GM19372 (cell line): ENCODE measurements at regions not wholly inside any gene's neighbourhood (a gene's known extent, or its start where the extent isn't known, plus 50 kb on each side); places are given as distances from the start of the nearest gene placed in this dataset.

ENCODE experiments used
- ATAC-seq: cut with Tn5 transposase; IDR thresholded peaks from one replicate; pipeline ENCODE4 v1.9.1; 2021; ENCODE audit warnings: mild to moderate bottlenecking, low read depth, moderate library complexity; ENCODE audit not compliant: unreplicated experiment

DNA sequence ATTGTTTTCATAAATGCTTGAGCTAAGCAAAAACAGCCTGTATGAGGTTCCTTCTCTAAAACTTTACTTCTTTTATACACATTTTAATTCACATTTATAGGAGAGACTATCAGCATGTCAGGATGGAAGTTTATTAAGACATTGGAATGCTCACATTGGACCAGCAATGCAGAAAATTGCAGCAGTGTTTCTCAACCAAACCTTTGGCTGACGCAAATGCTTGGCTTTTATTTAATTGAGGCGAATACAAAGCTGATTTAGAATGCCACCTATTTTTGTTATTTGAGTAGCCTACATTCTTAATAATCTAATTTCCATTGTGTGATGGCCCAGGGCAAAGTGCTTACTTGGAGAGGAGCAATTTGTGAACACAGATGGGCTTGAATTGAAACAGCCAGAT, 283.2 kb downstream of the ARL4A start:
- no peak for ATAC-seq

DNA sequence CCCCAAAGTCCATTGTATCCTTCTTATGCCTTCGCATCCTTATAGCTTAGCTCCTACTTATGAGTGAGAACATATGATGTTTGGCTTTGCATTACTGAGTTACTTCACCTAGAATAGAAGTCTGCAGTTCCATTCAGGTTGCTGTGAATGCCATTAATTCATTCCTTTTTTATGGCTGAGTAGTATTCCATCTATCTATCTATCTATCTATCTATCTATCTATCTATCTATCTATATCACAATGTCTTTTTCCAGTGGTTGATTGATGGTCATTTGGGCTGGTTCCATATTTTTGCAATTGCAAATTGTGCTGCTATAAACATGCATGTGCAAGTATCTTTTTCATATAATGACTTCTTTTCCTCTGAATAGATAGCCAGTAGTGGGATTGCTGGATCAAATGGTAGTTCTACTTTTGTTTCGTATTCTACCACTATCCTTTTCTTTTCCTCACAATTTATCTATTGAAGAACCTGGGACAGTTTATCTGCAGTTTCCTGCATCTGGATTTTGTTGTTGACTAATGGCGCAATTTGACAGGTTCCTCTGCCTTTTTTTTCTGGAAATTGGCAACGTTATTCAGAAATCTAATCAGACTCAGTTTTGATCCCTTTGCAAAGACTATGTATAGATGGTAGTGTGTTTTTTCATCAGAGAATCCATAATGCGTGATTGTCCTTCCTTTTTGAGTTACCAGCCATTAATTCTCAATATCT, 287.2 kb downstream of the ARL4A start:
- no peak for ATAC-seq

DNA sequence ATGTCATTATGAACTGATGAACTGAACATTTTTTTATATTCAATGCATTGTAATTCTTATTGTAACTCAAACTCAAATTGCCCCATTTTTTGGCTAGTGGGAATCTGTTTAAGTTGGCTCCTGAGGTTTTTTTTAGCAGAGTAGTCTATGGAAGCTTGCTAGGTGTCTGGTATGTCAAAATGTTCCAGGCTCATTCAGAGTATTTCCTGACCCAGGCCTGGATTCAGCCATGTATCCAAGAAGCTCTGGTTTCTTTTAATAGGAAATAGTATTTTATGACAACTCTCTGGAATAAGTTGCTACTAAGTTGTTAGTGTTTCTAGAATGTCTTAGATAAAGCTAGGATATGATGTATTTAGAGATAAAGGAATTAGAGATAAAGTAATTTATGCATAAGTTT, 288.0 kb downstream of the ARL4A start:
- no peak for ATAC-seq

DNA sequence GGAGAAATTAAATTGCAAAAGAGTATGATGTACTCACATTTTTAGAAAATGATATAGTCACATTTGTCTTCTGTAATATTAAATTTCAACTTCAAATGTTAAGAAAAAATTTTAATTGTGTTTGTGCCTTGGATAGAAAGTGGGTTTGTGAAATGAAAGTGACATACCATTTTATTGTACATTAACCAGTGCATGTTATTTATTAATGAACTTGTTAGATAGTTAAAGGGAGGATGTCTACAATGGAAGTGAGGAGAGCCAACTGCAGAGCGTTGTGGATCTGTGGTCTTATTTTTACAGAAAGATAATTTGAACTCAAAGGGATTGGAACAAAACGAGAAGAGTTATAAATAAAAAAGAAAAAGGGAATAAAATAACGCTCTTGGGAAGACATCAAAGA, 291.7 kb downstream of the ARL4A start:
- no peak for ATAC-seq

DNA sequence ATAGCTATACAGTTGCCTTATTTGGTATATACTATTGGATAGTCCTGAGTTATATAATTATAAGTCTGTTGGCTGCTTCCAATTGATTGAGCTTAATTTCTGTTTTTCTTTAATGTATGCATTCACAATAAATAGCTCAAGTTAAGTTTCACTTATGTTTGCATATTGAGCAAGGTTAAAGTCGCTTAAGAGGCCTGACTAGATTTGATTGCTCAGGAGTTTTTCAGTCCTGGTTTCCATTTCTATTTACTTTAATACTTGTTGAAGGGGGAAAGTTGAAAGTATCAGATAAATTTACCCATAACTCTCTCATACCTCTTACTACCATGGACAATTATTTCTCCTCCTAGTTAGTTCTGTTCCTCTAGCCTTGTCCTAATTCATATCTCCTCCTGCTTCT, 294.7 kb downstream of the ARL4A start:
- ATAC-seq: no peak

DNA sequence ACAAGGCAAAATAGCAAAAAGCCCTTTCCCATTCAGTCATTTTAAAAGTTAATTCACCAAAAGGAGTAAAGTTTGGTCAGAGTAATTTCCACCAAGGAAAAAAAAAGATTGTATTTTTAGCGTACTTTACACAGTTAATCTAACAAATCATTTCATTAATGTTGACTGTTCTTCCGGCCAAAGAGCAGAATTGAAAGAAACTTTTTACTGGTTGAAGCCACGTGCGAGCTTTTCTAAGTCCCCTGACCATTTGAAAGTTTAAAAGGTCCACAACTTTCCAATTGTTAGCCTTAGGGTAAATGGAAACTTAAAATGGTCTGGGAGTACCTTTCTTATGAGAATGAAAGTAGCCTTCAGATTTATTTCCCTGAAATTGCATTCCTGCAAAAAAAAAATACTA, 296.7 kb downstream of the ARL4A start:
- no peak for ATAC-seq

DNA sequence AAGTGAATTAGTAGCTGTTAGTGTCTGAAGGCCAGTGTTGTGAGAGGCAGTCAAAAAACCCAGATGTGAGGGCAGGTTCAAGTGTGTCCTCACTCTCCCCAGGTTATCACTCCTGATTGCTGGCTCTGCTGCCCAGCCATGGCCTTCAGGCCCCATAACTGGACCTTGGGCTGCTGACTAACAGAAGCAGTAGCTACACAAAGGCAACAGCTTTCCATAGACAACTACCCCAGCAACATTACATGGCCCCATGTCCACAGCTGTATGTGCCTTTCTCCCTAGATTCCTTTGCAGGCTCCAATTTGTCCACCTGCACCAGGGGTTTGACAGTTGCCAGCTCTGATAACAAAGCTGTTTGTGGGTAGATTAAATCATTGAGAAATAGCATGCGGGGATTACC, 297.8 kb downstream of the ARL4A start:
- no peak for ATAC-seq

DNA sequence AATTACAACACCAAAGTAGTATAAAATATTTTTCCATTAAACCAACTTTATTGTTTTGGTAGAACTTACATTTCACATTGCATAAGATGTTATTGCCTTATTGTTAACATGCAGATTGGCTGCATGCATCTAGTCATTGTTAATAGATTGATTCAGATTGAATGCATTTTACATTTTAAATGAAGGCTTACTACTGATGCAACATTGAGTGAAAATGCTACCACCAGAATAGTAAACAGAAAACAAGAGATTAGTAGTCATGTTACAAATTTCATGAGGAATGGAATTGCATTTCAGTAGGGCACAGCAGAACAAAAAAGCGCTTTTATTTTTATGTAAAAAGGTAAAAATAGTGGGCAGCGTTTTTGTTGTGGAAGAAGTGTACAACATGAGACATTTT, 298.3 kb downstream of the ARL4A start:
- no peak for ATAC-seq

DNA sequence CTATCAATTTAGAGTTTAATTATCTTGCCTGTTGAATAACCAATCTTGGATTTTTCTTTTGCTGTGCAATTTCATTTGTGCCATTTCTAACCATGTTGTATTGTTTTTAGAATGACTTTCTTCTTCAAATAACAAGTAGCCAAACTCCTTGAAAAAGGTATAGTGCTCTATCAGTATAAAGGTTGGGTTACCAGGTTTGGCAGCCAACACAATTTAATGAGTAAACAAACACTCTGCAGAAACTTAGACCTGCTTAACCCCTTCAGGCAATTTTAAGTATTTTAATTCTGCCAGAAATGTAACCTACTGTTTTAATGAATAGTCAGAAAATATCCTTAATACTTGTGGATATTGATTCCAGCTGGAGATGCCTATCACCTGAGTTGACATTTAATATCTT, 299.8 kb downstream of the ARL4A start:
- ATAC-seq: no peak

DNA sequence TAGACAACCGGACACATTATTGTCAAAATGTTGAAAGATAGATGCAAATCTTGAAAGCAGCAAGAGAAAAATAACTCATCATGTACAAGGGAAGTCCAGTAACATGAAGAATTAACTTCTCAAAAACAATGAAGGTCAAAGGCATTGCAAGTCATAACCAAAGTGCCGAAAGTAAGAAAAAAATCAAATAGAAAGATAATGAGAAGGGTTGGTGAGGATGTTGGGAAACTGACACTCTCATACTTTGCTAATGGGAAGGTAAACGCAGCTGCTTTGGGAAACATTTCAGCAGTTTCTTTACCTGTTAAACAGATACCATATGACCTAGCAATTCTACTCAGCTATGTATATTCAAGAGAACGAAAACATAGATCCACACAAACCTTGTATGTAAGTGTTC, 303.0 kb downstream of the ARL4A start:
- ATAC-seq: no peak

DNA sequence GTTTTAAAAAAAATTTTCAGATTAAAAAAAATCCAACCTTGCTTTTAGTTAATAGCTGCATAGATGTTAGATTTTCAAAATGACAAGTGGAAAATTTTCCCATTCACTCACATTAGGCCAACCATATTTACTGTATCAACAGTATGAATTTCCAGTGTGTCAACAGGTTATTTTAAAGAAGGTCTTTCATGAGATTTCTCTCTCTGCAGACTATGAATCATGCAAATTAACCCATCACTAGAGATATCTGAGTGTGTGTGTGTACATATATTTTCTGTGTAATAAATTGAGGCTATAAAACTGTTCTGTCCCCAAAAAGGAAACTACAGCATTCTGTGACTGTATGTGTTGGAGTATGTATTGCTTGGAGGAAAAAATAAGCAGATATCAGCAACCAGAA, 305.6 kb downstream of the ARL4A start:
- no peak for ATAC-seq

DNA sequence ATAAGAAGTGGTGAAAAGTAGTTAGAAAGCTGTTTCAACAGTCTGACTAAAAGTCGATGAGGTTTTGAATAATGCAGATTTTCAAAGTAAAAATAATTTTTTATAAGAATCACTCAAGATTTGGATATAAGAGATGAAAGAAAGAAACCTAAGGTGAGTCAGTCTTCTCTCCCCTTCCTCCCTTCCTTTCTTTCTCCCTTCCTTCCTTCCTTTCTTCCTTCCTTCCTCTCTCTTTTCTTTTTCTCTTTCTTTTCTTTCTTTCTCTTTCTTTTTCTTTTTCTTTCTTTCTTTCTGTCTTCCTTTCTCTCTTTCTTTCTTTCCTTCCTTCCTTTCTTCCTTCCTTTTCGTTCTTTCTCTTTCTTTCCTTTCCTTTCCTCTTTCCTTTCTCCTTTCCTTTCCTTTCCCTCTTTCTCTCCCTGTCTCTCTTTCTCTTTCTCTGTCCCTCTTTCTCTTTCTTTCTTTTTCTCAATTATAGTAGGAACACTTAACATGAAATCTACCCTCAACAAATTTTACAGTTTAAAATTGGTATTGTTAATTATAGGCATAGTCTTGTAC, 308.6 kb downstream of the ARL4A start:
- ATAC-seq: no peak

DNA sequence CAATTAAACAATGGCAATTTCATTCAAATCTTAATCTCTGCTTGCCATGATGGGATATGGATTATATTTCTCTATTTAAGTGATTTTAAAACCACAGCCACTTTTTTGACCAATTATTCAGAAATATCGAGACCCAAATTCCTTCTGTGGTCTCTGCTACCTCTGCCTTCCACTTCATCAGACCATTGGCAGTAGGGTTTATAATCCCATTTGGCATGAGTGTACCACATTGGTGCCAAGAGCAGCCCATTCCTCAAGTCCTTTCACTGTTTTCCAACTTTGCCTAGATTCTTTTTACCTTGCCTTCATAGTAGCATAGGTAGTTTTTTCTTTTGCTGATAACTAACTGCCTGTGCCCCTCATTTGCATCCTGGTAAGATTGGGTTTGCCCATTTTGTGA, 319.9 kb downstream of the ARL4A start:
- no peak for ATAC-seq

DNA sequence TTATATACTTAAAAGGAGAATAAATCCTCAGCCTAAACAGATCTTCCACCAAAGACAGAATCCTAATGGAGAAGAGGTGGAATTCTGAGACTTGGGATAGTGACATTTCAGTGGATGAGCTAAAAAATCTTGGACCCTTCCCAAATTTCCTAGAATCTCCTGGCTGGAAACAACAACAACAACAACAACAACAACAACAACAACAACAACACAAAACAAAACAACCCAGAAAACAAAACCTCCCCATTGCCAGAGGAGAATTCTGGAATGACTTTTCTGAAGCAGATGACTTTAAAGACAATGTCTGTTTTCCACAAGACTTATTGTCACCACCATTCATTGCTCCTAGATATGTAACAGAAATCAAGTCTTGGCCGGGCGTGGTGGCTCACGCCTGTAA, 322.1 kb downstream of the ARL4A start:
- ATAC-seq: no peak

DNA sequence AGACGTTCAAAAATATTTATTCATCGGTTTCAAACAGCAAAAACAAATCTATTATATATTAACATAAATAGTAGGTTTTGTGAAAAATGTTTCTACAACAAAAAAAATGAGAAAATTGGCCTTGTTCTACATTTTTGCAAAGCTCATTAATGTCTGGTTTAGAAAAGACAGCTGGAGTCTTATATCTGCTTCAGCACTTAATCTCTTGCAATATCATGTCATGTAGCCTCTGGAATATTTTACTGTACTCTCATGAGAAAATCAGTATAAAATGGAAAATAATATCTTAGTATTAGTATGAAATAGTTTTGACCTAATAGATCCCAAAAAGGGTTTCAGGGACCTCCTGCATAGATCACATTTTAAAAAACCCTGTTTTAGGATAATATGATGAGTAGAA, 326.6 kb downstream of the ARL4A start:
- ATAC-seq: no peak

DNA sequence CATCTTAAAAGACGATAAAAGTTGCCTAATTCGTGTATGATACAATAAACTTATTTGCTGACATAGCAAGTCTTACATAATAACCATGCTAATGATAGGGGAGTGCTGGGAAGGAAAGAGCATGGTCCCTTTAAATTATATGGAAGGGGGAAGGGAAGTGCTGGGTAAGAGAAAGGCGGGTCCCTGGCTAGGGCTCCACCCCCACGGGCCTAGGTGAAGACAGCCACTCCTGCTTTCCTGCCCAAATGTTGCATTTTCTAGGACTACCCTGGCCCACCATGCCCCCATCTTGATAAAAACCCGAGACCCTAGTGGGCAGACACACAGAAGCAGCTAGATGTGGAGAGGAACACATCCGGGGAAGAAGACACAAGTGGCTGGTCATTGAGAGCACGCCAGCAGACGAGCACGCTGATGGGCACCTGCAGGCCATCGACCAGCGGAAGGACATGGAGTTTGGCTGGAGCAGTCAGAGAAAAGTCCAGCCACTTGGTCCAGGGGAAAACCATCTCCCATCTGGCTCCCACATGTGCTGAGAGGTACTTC, 328.7 kb downstream of the ARL4A start:
- no peak for ATAC-seq

DNA sequence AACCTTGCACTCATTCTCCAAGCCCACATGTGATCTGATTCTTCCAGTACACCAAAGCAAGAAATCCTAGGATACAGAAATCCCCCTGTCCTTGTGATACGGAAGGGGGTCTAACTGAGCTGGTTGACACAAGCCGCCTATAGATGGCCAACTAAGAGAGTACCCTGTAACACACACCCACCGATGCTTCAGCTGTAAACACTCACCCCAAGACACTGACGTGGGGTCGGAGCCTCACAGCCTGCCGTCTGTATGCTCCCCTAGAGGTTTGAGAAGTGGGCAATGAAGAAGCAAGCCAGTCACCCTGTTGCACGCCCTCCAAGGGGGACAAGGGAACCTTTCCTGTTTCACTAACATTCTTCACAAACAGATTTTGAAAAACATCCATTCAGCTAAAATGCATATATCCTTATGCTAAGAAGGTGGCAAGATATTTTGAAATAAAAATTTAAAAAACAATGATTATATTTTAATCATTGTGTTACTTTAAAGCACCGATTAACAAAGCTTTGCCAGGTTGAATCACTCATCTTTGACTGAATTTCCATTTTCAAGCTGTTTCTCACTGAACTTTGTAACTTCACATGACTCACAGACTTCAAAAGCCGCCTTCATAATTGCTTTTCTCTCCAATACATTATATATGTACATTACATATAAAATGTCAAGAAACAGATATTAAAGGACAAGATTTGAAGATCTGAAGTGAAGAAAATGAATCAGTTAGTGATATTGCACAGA, 329.3 kb downstream of the ARL4A start:
- no peak for ATAC-seq

DNA sequence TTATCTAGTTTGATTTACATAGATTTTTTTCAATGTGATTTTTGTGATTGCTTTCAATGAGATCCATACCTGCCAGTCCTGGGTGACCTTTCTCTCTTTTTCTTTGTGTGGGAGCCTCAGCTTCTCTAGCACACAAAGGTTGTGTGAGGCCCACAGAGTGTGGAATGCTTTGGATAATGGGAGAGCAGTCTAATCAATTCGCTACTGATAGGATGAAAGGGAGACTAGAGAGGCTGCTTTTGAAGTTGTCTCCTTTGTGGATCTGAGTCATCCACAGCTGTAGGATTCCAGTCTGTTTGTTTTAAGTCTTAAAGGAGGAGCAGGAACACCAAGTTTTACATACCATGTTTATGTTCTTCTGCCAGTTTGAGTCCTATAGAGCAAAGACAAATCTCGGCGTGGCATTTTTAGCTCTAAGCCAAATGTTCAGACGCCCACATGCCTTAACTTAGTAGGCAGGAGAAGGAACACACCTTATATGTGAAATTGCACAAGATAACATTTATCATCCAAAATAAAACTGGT, 330.0 kb downstream of the ARL4A start:
- no peak for ATAC-seq

DNA sequence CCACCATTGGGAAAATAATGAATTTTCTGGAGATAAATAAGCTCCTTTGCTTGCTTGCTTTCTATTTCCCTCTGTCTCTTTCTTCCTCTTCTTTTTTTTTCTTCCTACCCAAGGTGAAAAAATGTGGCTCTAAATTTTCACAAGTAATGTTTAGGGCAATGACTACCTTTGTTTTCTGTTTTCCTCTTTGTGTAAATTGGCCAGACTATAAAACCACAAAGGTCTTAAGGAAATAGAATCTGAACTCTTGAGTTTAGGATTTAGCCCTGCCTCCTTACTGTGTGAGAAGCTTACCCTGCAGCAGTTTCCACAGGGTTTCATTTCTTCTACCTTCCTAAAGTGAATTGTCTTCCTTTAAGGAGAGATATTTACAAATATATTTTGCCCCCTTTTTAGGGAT, 330.4 kb downstream of the ARL4A start:
- ATAC-seq: no peak

DNA sequence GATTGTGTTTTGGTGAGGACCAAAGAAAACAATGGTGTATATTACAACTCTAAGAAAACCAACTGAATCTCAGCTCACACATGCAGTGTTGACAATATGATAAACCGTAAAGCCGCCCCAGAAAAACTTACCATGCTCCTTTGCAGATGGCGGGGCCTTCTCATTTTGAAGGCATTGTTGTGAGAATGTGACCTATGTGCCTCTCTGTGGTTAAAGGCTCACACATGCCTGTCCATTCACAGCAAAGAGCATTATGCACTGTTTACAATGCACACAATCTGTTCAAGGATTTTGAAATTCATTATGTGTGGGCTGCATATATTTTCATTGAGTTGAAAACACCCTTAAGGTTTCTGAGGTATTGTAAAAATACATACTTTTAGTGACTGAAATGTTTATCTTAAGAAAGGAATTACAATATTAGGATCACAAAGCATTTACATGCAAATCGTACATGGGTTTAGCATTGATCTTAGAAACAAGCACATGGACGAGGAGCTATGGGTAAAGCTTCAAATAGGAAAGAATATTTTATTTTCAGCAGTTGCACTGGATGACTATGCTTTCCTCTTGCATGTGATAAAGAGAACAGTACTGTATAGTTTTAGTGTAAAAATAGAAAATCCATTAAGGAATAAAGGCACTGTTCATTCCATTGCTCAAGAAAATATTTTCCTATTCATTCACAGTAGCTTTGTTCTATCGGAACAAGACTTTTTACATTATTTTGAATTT, 334.3 kb downstream of the ARL4A start:
- no peak for ATAC-seq

DNA sequence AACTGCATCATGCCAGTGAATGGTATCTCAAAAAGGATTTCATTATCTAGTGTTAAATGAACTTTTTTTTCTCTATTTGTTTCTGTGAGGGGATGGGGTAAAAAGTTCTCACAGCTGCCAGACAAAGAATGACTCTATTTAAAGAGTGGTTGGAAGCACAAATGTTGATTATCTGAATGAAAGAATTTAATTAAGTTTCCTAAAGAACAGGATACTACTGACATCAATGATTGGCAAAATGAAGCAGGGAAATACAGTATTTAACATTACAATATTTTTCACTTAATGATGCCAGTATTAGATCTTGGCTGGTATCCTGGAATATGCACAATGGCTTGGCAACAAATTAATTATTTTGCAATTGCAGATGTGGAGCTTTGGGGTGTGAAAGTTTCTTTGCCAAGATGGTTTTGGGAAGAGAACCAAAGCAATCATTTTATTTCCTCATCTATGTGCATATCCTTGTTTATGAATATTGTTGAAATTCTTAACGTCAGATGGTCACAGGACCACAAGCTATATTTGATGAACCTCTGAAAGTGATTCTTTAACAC, 336.8 kb downstream of the ARL4A start:
- ATAC-seq: no peak
